ENCODE measurements at regions not wholly inside any gene's neighbourhood (a gene's known extent, or its start where the extent isn't known, plus 50 kb on each side); places are given as distances from the start of the nearest gene placed in this dataset.

DNA sequence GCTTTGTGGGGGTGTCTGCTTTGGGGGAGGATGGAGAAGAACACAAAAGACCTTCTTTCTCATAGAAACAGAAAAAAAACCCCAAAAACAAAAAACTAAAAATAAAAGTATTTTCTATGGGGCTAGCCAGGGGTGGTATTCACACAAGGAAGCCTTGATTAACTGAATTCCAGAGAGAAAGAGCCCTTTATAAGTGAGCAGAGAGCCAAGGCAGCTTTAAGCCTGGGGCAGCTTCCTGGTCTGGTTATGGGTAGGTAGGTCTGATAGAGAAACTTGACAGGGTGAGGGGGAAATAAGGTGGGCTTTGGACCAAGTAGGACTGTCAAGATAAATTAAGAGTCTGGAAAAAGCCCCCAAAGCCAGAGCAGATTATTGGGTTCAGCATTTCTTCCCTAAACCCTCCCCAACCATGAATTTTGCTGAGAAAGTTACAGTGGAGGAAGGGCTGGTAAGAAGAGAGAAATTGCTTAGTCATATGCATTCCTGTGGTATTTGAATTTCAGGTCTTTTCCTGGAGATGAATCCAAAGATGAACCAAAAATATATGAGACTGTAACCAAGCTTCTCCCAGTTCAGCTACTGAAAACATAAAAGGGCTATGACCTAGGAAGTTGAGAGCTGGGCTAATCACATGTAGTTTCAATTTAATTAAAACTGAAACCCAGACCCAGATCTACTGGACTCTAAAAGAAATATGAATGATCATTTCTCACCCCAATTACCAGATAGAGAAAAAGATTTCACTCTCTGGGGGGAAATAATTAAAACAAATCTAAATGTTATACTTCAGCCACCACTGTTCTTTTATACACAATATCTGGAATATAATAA is 144.8 kb downstream of the TBC1D30 start:
- TF ChIP-seq POLR2A (IDR thresholded peaks at IDR 0.05; ENCODE audit: low read depth, low read length): no peak
- no peak for TF ChIP-seq TAF1 (IDR thresholded peaks at IDR 0.05; ENCODE audit: borderline replicate concordance, low read depth, low read length)
- no peak for TF ChIP-seq POLR2AphosphoS5 (IDR thresholded peaks at IDR 0.05; ENCODE audit: low read depth, low read length)
- no peak for FAIRE-seq

DNA sequence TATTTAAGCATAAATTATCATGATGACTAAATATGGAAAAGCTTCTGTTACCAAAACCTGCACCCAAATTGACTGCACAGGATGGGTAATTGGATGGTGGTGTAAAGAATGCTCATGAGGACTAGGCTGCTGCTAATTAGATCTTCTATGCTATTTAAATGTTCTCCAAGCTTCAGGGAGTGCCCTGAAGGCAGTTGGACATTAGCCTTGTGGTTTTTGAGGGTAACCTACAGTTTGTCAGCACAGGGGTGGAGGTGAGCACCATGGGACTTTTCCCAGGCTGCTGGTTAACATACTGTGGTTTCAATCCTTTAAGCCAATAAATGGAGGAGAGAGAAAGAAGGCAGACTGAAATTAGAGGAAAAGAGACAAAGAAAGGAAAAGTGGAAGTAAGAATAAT is 145.0 kb downstream of the WIF1 start:
- FAIRE-seq (no peak), DNase-seq (ENCODE audit: insufficient read length) (no peak)
- TF ChIP-seq TAF1 (IDR thresholded peaks at IDR 0.05; ENCODE audit: borderline replicate concordance, low read depth, low read length) (no peak), POLR2AphosphoS5 (IDR thresholded peaks at IDR 0.05; ENCODE audit: low read depth, low read length) (no peak), POLR2A (IDR thresholded peaks at IDR 0.05; ENCODE audit: low read depth, low read length) (no peak)

More for the DNA sequence above, 144.8 kb downstream of the TBC1D30 start:
- DNase-seq (ENCODE audit: insufficient read length): no peak

DNA sequence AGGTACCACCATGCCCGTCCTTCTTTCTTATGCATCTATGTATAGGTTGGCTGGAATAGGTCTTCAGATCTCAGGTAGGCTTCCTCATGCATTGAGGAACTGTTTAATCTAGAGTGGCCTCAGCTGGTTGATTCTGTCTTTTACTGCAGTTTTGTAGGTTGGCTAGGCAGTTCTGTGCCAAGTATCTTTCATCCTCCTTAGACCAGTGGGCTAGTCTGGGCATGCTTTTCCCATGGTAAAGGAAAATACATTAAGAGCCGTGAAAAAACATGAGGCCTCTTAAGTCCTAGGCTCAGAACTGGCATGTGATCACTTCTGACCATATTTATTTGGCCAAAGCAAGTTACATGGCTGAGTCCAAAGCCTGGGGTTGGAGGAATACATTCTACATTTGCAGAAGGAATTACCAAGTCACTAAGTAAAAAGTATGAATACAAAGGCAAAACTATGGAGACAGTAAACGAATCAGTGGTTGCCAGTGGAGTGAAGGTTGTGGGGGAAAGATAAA is 137.3 kb downstream of the WIF1 start:
- FAIRE-seq: no peak
- no peak for TF ChIP-seq TAF1 (IDR thresholded peaks at IDR 0.05; ENCODE audit: borderline replicate concordance, low read depth, low read length)
- no peak for TF ChIP-seq POLR2A (IDR thresholded peaks at IDR 0.05; ENCODE audit: low read depth, low read length)
- TF ChIP-seq POLR2AphosphoS5 (IDR thresholded peaks at IDR 0.05; ENCODE audit: low read depth, low read length): no peak
- DNase-seq (ENCODE audit: insufficient read length): no peak

DNA sequence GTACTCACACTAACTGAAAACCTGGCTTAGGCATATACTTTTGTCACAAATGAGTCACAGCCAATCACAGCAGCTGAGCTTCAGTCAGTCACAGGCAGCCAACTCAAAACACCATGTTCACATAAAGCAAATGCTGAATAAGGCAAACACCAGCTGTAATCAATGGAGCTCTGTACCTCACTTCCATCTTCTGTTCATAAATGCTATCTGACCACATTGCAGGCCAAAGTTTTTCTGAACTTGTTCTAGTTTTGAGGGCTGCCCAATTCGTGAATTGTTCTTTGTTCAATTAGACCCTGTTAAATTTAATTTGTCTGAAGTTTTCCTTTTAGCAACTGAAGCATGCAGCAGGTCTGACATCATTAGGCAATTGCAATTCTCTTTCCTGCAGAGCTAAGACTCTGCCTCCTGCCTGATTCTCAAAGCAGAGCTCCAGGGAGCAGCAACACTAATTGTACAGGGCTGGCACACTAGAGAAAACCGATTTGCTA is 129.9 kb downstream of the WIF1 start:
- no peak for DNase-seq (ENCODE audit: insufficient read length)
- TF ChIP-seq TAF1 (IDR thresholded peaks at IDR 0.05; ENCODE audit: borderline replicate concordance, low read depth, low read length) (no peak), POLR2AphosphoS5 (IDR thresholded peaks at IDR 0.05; ENCODE audit: low read depth, low read length) (no peak), POLR2A (IDR thresholded peaks at IDR 0.05; ENCODE audit: low read depth, low read length) (no peak)
- no peak for FAIRE-seq

DNA sequence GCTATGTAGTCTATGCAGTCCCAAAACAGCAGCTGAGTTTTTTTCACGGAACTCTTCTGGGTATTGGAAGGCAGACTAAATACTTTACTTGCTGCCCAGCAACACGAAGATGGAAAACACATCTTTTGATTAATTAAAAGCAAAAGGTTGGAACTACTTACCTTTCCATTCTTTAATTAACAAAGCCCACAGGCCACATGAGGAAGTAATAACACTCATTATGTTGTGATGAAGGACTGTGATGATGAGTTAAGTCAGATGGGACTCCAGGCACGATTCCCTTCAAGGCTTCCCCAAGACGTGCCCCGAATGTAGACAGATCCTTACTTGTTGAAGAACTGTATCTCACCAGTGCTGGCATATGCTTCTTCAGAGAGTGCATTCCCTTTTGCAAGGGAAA is 129.0 kb downstream of the WIF1 start:
- TF ChIP-seq POLR2AphosphoS5 (IDR thresholded peaks at IDR 0.05; ENCODE audit: low read depth, low read length) (no peak), TAF1 (IDR thresholded peaks at IDR 0.05; ENCODE audit: borderline replicate concordance, low read depth, low read length) (no peak), POLR2A (IDR thresholded peaks at IDR 0.05; ENCODE audit: low read depth, low read length) (no peak)
- FAIRE-seq: no peak
- DNase-seq (ENCODE audit: insufficient read length): no peak

DNA sequence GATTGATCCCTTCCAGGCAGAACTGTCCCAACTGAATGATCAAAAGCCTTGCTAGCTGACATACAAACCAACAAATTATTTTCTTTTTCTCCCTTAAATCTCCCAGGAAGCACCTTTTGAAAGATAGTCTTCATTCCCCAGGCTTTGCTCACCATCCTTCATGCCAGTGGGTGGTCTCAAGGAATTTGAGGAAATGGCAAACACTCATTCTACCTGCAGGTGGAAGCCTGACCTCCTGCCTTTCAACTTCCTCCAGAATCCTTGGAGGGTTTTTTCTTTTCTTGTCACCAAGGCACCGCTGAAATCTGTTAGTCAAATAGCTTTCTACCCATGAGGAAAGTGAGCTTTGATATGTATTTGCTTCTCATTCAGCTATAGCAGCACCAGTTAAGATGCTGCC is 128.5 kb downstream of the WIF1 start:
- DNase-seq (ENCODE audit: insufficient read length) (no peak), FAIRE-seq (no peak)
- TF ChIP-seq TAF1 (IDR thresholded peaks at IDR 0.05; ENCODE audit: borderline replicate concordance, low read depth, low read length) (no peak), POLR2AphosphoS5 (IDR thresholded peaks at IDR 0.05; ENCODE audit: low read depth, low read length) (no peak), POLR2A (IDR thresholded peaks at IDR 0.05; ENCODE audit: low read depth, low read length) (no peak)

DNA sequence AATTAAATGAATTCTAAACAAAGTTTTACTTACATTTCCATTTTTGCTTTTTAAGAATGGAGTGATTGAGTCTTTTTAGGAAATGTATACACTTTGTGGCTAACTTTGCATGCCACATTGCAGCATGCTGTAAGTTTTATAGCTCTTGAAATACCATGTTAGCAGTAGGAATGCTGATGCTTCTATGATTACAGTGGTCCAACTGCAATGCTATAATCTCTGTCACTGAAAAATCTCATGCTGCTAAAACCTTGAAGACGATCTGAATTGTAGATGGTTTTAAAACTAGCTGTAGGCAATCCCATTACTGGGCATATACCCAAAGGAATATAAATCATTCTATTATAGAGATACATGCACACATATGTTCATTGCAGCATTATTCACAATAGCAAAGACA is 127.6 kb downstream of the WIF1 start:
- FAIRE-seq (no peak), DNase-seq (ENCODE audit: insufficient read length) (no peak)
- no peak for TF ChIP-seq POLR2AphosphoS5 (IDR thresholded peaks at IDR 0.05; ENCODE audit: low read depth, low read length)
- TF ChIP-seq POLR2A (IDR thresholded peaks at IDR 0.05; ENCODE audit: low read depth, low read length): no peak
- no peak for TF ChIP-seq TAF1 (IDR thresholded peaks at IDR 0.05; ENCODE audit: borderline replicate concordance, low read depth, low read length)

DNA sequence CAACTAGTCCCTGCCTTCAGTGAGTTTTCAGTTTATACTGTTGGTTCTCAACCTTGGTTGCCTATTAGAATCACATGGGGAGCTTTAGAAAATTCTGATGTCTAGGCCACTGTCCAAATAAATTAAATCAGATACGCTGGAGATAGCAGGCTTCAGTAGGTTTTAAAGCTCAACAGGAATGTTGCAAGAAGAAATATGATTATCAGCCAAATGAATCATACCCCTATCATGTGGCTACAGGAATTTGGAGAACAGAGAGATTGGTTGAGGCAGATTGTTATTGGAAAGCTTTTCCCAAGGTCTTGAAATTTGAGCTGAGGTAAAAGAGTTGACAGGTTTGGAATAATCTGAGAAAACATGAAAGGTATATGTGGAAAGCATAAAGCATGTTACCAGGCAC is 125.3 kb downstream of the WIF1 start:
- no peak for DNase-seq (ENCODE audit: insufficient read length)
- FAIRE-seq: no peak
- TF ChIP-seq POLR2A (IDR thresholded peaks at IDR 0.05; ENCODE audit: low read depth, low read length): no peak

DNA sequence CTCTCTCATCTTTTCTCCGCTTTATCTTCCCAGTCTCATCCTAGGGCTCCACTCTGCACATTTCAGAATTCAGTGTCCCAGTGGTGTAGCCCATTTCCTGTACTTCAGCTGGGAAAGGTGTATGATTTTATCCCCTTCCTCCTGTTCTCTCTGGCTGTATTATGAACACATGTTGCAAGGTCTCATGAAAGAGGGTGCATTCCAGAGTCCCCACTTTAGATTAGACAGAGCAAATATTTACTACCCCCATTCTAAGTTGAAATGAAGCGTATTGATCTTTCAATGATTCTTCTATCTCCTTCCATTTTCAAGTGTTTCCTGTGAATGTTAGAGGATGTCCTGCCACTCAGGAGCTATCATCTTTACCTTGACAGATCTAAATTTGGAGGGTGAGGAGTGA is 123.2 kb downstream of the WIF1 start:
- TF ChIP-seq POLR2AphosphoS5 (IDR thresholded peaks at IDR 0.05; ENCODE audit: low read depth, low read length): no peak
- no peak for TF ChIP-seq POLR2A (IDR thresholded peaks at IDR 0.05; ENCODE audit: low read depth, low read length)
- no peak for TF ChIP-seq TAF1 (IDR thresholded peaks at IDR 0.05; ENCODE audit: borderline replicate concordance, low read depth, low read length)
- no peak for DNase-seq (ENCODE audit: insufficient read length)
- no peak for FAIRE-seq

DNA sequence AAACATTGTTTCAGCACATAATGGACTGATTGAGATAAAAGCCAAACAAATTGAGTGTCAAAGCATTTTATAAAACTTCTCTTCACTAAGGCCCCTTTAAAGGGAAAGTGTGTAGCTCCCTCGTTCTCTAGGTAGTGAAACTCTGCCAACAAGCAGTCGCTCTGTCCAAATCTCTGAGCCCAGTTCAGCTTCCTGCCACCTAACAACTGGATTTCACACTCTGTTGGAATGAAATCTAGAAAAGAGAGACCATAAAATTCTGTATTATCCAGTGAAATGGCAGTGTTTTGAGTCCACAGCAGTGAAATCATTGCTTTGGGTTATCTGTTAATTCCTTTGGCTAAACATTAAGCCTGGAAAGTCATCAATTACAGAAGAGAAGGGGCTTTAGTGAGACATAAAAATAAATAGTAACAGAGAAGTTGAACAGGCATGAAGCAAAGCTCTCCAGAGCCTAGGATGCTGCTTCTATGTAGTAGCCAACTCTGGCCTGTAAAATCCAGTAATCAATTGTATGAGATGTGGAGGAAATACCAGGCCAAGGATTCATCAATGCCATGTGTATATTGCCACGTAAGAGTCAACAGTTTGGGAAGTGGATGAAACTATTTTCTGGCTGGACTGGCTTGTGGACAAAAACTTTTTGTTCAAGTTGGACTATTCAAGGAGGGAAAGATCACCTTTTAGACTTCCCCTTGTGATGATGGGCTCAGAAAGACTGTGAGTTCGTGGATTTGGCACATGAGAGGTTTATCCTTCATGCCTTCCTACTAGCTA is 122.5 kb downstream of the WIF1 start:
- TF ChIP-seq POLR2A (IDR thresholded peaks at IDR 0.05; ENCODE audit: low read depth, low read length): no peak
- TF ChIP-seq POLR2AphosphoS5 (IDR thresholded peaks at IDR 0.05; ENCODE audit: low read depth, low read length): no peak
- TF ChIP-seq TAF1 (IDR thresholded peaks at IDR 0.05; ENCODE audit: borderline replicate concordance, low read depth, low read length): no peak
- DNase-seq (ENCODE audit: insufficient read length): no peak
- FAIRE-seq: no peak

DNA sequence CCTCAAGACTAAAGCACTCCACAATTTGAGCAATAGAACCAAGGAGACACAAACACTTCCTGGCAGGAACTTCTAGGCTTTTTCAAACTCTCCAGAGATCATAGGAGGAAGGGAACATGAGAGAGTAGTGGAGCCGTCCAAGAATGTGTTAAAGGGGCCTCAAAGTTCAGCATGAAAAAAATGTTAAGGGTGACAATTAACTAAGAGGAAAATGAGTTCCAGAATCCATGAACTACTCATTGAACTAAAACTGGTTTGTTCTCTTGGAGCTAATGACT is 122.0 kb downstream of the WIF1 start:
- FAIRE-seq (no peak), DNase-seq (ENCODE audit: insufficient read length) (no peak)
- TF ChIP-seq POLR2A (IDR thresholded peaks at IDR 0.05; ENCODE audit: low read depth, low read length) (no peak), TAF1 (IDR thresholded peaks at IDR 0.05; ENCODE audit: borderline replicate concordance, low read depth, low read length) (no peak), POLR2AphosphoS5 (IDR thresholded peaks at IDR 0.05; ENCODE audit: low read depth, low read length) (no peak)

All from GM12892 (cell line).